ENCODE measurements at regions not wholly inside any gene's neighbourhood (a gene's known extent, or its start where the extent isn't known, plus 50 kb on each side); places are given as distances from the start of the nearest gene placed in this dataset.

DNA sequence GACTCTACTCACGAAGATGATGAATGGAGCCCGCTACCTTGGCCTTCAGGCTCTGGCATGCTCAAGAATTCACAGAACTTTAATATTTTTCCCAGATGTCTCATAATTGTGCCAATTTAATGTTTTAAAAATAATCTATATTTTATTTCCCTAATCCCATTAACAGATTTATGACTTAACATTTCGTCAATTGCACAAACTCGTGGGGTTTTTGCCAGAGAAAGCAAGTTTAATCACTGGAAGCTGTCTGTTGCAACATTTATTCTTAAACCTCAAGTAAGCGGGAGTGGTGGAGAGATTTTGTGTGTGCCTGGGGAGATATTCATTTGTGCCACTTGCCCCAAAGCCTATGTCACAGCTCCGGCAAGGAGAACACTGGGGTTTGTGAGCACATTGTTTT lies 117.9 kb downstream of the TEX36 start:
- H3K4me3 ChIP-seq: no peak overlapping the region
- 73 to 80% methylated on average over 6 of the region's 6 CpGs for WGBS, 2 donors
- H3K27ac ChIP-seq: no peak overlapping the region
- no peak for TF ChIP-seq CTCF (IDR thresholded peaks at IDR 0.05)
- no peaks in the 10 kb centered on the region for H3K4me1 ChIP-seq
- H3K9me3 ChIP-seq: peaks cover 0 to 3% (median 0%) of the 10 kb centered on the region in 11 donors
- ATAC-seq (no peak), DNase-seq (no peak)
- H3K27me3 ChIP-seq: peaks cover 0 to 39% (median 14%) of the 10 kb centered on the region in 7 donors
- H3K36me3 ChIP-seq: no peaks in the 10 kb centered on the region
- intact Hi-C loops (cut with DNase I): no loop called here

GRCh38 chr10:125564570-125564969 lies 118.4 kb downstream of the TEX36 start:
- 68 to 74% methylated on average over 3 of the region's 3 CpGs for WGBS, 2 donors
- intact Hi-C loops (cut with DNase I): no loop called here
- DNase-seq: no peak
- no peak overlapping the region for H3K4me3 ChIP-seq
- H3K27me3 ChIP-seq: peaks cover 0 to 39% (median 14%) of the 10 kb centered on the region in 7 donors
- no peak for ATAC-seq
- H3K4me1 ChIP-seq: no peaks in the 10 kb centered on the region
- TF ChIP-seq CTCF (IDR thresholded peaks at IDR 0.05): no peak
- H3K27ac ChIP-seq: no peak overlapping the region
- H3K9me3 ChIP-seq: peaks cover 0 to 3% (median 0%) of the 10 kb centered on the region in 11 donors
- no peaks in the 10 kb centered on the region for H3K36me3 ChIP-seq

- Histone ChIP-seq H3K9me3 (peaks cover 0 to 3% (median 0%) of the 10 kb centered on the region in 11 donors), H3K4me3 (no peak overlapping the region), H3K27me3 (peaks cover 0 to 39% (median 14%) of the 10 kb centered on the region in 7 donors), H3K36me3 (no peaks in the 10 kb centered on the region), H3K27ac (no peak overlapping the region), H3K4me1 (no peaks in the 10 kb centered on the region)
- 77 to 88% methylated on average over 4 of the region's 4 CpGs for WGBS, 2 donors
- TF ChIP-seq CTCF (IDR thresholded peaks at IDR 0.05): no peak
- no peak for ATAC-seq
- no peak for DNase-seq
- intact Hi-C loops (cut with DNase I): no loop called here
These were observed 120.2 kb downstream of the TEX36 start for GRCh38 chr10:125562737-125563136.

DNA sequence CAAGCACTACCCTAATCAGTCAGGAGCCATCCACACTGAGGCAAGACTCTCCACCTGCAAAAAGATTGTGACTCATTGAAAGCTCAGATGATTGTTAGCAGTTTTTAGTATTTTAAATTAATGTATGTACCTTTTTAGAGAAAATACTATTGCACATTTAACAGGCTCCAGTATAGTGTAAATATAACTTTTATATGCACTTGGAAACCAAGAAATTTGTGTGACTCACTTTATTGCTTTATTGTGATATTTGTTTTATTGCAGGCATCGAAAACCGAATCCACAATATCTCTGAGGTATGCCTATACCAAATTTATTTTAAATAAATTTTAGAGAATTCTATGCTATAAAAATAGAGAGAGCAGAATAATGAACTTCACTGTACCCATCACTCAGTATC lies 122.0 kb downstream of the TEX36 start:
- H3K36me3 ChIP-seq: no peaks in the 10 kb centered on the region
- no peak overlapping the region for H3K27ac ChIP-seq
- no peak overlapping the region for H3K4me3 ChIP-seq
- DNase-seq (no peak), ATAC-seq (no peak)
- H3K27me3 ChIP-seq: peaks cover 0 to 40% (median 13%) of the 10 kb centered on the region in 7 donors
- TF ChIP-seq CTCF (IDR thresholded peaks at IDR 0.05): no peak
- H3K4me1 ChIP-seq: no peaks in the 10 kb centered on the region
- intact Hi-C loops (cut with DNase I): no loop called here
- peaks cover 0 to 3% (median 0%) of the 10 kb centered on the region in 11 donors for H3K9me3 ChIP-seq
- WGBS, 2 donors: 94 to 97% methylated on average over 2 of the region's 2 CpGs
